ENCODE measurements at regions not wholly inside any gene's neighbourhood (a gene's known extent, or its start where the extent isn't known, plus 50 kb on each side); places are given as distances from the start of the nearest gene placed in this dataset.

DNA sequence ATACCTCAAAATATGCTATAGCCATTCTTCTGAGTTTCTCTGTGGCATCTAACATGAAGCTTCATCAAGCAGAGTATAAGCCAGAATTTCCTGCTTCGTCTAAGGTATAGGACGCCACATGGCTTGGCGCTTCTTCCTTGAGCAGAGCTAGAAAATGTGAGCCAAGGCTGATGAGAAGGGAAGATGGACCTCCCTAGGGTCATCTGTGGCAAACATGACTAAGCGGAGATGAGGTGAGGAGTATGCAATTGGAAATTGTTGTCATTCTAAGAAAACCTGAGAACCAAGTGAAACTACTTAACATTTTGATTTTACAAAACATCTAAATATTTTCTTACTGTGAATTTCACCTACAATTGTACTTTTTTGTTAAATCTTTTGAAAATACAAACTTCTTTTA lies 466.5 kb downstream of the PSAT1 start:
- no peak for DNase-seq

GRCh38 chr9:78765861-78766260 lies 468.9 kb downstream of the PSAT1 start:
- DNase-seq = no peak

DNA sequence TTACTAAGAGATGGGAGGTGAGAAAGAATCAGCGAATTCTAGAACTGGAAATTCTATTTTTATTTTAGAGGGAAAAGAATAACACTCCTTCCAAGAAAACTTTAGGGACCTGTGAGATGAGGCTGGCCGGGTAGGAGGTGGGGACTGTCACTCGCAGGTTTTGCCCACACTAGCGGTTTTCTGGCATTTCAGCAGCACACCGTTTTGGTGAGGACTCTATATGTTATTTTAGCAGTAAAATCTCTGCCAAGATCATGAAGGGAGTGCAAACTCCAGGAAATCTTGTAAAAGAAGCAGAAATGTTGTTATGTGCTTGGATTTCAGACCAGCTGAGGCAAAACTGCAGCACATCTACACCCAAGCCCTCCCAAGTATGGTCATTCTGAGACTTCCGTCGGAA lies 470.6 kb downstream of the PSAT1 start:
- no peak for DNase-seq

- DNase-seq = no peak
Observed at GRCh38 chr9:78769690-78770089, 472.8 kb downstream of the PSAT1 start.

GRCh38 chr9:78775211-78775610 lies 478.3 kb downstream of the PSAT1 start:
- no peak for DNase-seq

- DNase-seq = no peak
Observed at GRCh38 chr9:78775696-78776295, 478.9 kb downstream of the PSAT1 start.

DNA sequence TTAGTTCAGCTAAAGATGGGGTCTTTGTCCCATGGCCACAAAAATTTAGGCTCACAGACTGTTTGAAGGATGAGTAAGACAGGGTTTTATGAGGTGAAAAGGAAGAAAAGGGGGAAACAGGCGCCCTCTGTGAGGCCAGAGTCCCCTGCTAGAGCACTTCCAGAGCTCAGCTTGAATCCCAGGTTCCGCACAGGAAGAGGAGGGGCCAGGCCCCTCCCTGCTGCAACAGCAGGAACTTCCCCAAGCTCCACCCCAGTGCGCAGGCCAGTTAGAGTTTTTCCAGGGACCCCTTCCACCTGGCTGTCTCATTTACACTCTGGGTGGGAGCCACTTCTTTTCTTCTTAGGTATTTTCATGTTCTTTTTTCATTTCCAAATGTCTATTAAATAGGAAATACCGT lies 480.8 kb downstream of the PSAT1 start:
- DNase-seq = no peak

DNA sequence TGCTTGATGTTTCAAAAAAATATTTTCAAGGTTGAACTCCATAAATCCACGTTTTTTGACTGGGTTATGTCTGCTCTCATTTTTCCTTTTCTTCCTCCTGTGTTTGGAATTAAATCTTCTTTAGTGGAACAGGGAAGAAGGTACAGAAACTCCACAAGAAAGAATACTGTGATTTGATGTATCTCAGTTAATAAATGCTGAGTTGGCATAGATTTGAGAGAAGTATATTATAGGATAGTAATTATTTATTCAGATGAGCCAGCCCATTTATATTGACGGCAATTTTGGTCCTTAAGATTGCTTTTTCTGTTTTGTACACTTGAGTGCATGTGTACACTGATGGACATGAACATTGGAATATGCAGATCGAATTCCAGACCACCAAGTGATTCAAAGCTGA lies 481.4 kb downstream of the PSAT1 start:
- DNase-seq = no peak

GRCh38 chr9:78778861-78779374 lies 482.0 kb downstream of the PSAT1 start:
- DNase-seq = no peak

DNA sequence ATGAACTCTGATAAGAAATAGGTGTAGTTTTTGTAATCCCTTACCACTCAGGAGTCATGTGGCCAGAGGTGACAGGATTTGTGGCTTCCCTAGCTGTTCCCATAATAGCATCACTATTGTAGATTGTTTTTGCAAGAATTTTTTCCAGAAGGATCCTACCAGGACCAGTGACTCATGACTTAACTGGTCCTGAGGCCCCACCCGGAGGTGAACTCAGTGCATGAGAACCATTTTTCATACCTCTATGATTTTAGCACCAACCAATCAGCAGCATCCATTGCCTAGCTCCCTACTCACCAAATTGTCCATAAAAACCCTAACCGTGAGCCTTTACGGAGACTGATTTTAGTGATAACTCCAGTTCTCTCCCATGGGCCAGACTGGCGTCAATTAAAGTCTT lies 484.8 kb downstream of the PSAT1 start:
- DNase-seq = no peak

GRCh38 chr9:78782234-78782633 lies 485.3 kb downstream of the PSAT1 start:
- no peak for DNase-seq

- DNase-seq = no peak
Observed at GRCh38 chr9:78782858-78783257, 485.9 kb downstream of the PSAT1 start.

DNA sequence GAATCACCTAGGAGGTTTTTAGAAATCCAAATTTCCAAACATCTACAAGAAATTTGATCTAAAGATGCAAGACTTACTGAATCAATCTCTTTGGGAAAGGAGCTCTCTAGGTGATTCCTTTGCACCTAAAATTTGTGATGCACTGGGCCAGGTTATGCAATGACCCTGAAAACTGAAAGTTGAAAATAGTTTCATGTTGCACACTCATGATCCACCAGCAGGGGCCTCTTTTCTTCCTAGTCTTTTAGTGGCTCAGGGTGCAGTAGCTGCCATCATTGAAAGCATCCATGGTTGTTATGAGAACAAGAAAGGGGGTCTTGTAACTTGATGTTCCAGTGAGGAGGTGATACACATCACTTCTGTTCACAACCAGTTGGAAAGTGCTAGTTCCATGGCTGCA lies 486.8 kb downstream of the PSAT1 start:
- DNase-seq = no peak

DNA sequence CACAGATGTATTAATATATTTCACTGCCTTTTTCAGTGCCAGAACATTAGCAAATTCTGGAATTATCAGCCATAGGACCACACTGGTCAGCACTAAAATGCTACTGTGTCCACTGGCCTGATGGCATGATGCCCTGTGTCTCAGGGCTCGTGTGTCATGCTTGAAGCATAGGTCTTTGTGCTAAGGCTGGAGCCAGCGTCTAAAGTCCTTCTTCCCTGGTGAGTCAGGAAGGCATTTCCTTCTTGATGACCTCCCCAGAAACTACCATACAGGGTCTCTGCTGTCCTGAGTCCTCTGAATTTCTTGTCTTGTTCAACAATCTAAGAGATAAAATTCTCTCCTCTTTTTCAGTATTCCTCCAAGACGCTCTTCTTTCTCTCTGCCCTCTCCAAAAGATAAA lies 489.9 kb downstream of the PSAT1 start:
- DNase-seq = no peak

DNA sequence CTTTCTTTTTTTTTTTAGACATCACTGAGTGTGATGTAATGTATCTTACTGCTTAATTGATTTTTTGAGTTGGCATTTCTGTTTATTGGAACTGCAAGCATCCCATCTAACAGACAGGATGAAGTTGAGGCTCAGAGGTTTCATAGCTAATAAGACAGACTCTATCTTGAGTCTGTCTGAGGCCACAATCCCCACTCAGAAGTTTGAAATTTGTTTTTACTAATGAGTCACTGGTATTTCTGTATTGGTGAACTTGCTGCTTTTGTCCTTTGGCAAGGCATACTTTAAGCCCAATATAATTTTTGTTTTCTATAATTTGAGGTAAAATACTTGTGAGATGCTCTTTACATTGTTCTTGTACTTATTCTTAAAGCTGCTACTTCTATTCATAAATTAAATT lies 491.2 kb downstream of the PSAT1 start:
- DNase-seq = no peak

DNA sequence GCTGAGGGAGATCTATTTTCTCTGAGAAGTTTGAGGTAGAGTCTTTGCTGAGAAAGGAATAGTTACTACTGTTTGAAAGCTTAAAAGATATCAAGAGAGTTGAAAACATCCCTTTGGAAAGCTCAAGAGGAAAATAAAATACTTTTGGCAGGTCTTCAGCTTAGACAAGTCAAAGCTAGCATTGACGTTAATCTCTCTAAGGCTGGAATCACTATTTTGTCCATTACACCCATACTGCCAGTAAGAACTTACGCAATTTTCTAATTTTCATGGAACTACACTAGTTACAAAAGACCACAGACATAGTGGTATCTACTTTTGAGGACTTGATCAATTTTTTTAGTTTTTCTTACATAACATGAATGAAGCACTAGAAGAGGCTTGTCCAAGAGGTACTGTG lies 494.9 kb downstream of the PSAT1 start:
- DNase-seq = no peak

- DNase-seq = no peak
Observed at GRCh38 chr9:78792745-78793144, 495.8 kb downstream of the PSAT1 start.

DNA sequence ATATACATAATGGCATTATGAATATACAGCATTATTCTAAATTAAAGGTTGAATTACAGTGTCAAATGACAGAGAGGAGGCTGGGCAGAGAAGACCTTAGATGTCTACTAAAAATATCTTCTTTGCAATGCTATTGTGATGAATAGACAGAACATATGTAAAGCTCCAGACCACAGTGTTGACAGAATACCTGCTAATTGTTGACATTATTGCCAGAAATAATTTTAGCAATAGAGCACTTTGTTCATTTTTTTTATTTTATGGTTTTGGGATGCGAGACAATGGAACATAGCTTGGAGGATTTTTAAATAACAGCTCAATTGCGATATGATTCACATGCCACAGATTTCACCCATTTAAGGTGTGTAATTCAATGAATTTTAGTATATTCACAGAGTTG lies 508.8 kb downstream of the PSAT1 start:
- no peak for DNase-seq

- DNase-seq = no peak
Observed at GRCh38 chr9:78806492-78807160, 509.7 kb downstream of the PSAT1 start.

- no peak for DNase-seq
Observed at GRCh38 chr9:78807286-78807685, 510.4 kb downstream of the PSAT1 start.

- no peak for DNase-seq
Observed at GRCh38 chr9:78808048-78808447, 511.1 kb downstream of the PSAT1 start.

- DNase-seq = no peak
Observed at GRCh38 chr9:78811622-78812276, 514.8 kb downstream of the PSAT1 start.

DNA sequence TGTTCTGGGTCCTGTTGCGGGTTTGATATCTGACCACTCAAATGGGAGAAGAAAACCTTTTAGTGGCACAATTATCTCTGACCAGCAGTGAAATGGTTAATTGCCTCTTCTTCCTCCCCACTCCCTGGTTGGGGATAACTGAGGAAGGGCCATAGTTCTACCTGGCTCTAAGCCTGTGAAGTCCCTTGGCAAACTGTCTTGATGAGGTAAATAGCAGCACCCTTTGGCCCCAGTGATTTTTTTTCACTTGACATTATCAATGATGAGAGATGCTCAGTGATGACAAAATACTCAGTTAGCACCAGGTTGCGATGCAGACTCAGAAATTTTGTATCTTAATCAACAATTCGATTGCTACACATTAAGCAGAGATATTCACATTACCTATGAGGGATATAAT lies 515.7 kb downstream of the PSAT1 start:
- no peak for DNase-seq

GRCh38 chr9:78813602-78814180 lies 516.8 kb downstream of the PSAT1 start:
- DNase-seq = no peak
